AG08396 (cell line): ENCODE measurements at regions not wholly inside any gene's neighbourhood (a gene's known extent, or its start where the extent isn't known, plus 50 kb on each side); places are given as distances from the start of the nearest gene placed in this dataset.
A peak's percentile ranks its signal among the peaks of the same experiment; 100 is the strongest.

ENCODE experiments used
- DNase-seq: peaks from one replicate; pipeline ENCODE4 v3.0.0; 2012; ENCODE audit warnings: low spot score, mixed read lengths

DNA sequence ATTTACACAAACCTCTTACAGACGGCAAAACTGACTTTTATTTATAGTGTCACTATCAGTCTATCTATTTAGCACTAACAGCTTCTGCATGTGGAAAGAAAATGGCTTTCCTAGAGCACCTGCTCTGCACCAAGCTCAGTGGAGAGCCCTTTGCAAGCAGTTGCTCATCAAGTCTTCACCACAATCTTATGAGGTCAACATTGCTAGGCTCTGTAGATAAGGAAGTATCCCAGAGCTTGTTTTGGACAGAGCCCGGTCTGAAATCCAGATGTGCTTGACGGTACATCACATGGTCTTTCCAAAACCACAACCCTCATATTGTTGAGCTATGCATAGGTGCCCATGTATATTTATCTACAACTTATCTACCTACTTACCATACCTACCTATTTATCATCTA, 572.7 kb upstream of the CDH5 start:
- no peak for DNase-seq

DNA sequence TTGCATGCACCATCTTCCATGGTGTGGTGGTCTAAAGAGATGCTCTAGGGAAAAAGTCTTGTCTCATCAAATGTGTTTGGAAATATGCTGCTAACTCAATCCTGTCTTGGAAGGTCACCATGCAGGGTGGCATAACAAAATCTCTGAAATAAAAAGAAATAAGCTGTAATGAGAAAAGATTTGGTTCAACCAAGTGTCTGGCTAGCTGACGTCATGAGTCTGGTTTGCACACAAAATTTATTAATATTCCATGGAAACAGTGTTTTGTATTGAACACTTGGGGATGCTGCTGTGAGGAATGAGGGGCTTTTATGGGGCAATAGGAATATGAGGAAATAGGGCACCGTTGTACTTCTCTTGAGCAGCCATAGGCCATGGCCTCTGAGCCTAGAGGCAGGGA, 575.7 kb upstream of the CDH5 start:
- DNase-seq: no peak

DNA sequence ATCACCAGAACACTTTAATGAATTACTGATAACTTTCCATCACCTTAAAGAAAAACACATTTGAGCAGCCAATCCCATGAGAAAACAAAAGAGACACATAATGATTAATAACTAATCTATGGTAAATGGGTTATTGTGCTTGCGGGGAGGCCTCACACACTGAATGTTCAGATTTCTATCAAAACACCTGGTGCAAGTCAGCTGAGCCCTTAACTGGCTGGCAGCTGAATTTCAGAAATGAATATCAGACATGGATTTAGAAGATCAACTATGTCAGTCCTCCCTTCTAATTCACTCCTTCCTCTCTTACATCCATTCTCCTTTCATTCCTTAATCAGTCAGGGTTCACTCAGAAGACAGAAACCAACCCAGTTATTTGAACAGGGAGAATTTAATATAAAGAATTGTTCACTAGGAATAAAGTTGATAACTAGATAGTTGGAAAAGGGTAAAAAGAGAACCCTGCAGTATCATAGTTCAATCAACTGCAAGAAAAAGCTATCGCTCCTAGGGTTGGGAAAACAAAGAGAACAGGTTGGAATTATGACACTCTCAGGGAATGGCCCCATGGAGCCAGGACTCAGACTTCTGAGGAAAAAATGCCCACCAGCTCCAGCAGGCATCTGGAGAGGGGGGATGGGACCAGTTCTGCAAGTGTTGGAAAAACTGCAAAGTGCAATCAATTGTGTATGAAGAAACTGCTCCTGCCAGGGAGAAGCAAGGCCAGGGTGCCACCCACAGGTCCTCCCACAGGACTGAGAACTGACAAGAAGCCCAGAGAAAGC, 577.1 kb upstream of the CDH5 start:
- DNase-seq: no peak

DNA sequence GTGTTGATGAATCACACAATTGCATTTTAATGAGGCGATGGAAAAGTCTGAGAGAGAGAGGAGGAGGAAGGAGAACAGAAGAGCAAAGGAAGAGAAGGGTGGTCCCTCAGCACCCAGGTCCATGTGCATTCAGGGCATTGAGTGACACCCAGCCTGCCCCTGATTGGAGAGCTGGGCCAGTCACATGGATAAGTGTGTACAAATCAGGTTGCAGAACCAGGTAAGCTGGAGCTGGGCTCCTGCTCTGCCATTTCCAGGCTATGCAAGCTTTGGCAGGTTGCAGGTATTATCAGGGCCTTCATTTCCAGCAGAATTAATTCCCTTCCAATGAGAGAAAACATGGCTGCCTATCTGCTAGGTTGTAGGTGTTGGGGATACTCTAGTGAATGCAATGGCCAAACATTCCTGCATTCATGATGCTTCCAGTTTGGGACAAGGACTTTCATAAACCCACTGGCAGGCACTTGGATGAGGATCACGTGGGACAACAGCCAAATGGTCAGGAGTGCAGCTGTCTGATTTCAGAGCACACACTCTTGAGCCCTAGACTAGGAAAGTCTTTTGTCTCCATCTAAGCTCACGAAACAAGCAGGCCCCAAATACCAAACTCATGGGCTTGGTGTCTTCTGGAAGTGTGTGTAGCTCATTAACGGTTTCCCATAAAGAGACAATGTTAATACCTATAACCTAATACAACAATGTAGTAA, 577.9 kb upstream of the CDH5 start:
- no peak for DNase-seq

DNA sequence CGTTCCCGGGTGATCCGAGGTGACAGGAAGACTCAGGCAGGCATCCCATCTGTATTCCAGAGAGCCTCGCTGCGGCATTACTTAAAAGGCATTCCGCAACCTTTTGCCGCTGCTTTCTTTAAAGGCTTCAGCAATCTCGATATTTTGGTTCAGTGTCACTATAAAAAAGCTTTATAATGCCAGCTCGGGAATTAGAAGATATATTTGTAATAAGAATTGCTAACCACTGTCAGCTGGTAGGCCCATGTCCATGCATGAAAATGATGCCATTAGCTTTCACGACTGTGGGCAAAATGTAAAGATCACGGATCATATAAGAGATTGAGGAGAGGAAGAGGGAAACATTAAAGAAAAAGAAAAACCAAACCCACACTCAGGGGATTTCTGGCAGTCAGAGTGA, 578.6 kb upstream of the CDH5 start:
- DNase-seq: no peak

DNA sequence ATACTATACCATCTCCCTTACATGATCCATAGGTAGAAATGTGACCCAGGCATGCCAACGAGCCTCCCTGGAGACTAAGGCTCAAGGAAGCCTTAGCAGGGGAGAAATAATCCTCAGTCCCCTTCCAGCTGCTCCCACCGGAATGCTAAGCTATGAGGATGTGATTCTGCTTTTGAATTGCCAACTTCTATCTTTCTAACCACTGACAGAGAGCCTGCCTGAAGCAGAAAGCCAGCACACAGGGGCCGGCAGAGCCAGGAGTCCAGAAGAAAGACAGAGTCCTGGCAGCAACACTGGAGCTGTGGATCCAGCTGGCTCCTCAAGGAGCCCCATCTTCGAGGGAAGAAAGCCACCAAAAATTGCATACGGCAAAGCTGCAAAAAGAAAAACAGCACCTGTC, 579.6 kb upstream of the CDH5 start:
- DNase-seq: no peak

DNA sequence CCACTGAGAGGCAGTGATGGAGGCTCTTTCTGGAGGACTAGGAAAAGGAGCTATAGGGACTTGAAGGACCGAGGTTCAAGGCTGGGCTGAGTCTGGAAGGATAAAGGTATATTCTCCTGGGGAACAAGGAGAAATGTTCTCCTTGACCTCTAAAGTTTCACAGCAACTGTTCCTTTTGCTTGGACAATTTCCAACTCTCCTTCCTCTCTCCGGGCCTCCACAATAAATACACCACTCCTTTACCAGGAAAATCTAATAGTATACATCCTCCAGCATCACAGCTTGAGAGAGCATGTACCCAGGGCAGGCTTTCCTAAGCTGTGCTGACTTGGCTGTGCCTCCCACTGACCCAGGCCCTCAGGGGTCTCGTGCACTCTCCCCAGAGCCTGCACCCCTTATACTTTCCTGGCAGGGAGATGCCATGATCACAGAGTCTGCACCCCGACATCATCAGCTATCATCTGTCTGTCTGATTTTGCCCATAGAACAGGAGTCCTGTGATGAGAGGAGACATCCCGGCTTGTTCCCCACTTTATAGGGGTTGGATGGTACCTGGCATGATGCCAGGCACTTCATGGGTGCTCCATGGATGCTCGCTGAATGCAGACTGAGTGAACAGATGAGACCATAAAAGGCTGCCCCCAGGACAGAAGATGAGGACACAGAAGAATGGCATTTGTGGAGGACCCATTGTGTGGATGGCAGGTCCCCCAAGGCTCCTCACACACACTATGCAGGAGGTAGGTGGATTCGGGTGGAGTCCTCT, 582.6 kb upstream of the CDH5 start:
- no peak for DNase-seq

DNA sequence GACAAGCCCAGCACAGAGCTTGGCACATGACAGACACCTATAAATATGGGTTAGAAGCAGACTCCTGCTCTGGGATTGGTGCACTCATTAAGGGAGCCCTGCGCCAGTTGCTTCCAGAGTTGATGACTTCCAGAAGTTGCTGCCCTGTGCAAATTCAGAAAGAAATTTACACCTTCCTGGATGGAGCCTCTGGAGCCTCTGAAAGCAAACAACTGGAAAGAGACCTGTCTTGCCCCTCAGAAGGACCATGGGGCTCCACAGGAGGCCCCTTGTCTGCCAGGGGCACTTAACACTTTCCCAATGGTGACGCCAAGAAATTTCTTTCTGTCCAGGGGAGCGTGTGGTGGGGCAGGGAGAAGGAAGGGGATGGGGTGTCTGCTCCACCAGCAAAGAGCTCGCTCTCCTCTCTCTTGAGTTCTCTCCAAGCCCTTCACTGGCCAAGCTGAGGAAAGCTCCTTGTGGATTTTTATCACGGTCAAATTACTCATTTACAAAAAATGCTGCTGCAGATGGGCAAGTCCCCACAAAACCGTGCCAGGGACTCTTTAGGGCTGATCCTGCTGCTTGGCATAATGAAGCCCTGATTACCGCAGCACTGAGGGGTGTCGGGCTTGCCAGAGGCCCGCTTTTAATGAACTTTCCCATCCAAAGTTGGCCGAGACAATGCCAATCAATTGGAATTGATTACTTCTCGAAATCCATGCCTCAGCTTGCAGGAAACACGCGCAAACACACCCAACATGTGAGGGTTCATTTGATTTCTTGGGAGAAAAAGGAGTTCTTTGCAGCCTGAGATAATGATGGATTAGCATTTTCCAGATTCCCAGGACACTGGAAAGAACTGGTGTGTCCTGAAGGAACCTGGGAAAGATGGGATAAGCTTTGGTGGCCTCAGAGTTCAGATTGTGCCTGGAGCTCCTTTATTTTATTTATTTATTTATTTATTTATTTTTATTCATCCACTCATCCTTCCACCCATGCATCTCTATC, 583.6 kb upstream of the CDH5 start:
- DNase-seq: peak; percentile 59

DNA sequence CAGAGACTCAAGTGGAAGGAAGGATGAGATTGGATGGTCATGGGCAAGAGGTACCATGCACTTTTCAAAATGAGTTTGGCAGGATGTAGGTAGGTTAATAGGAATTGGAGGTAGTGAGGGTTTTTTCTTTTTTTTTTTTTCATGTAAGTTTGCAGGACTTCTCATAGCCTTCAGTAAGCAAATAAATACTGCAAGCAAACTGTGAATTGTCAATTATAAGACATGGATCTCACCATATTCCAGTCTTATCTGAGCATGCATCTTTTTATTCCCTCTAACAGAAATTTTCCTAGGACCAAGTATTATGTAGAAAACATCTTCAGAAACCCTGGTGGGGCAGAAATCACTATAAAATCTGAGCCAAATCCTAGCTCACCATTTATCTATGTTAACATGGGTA, 584.6 kb upstream of the CDH5 start:
- DNase-seq: no peak

DNA sequence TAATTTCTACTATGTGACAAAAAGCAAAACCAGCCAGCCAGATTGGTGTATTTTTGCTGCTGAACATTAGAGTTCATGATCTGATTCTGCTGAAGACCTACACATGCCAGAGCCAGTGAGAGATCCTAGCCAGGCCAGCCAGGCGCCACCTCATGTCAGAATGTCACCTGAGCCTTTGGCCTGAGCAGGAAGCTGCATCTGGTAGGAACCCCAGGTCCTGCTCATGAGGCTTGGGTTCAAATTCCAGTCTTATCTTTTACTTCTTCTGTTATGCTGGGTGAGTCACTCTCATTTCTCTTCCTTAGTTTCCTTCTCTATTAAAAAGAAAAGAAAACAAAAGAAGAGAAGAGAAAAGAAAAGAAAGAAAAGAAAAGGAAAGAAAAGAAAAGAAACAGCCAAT, 585.1 kb upstream of the CDH5 start:
- no peak for DNase-seq

DNA sequence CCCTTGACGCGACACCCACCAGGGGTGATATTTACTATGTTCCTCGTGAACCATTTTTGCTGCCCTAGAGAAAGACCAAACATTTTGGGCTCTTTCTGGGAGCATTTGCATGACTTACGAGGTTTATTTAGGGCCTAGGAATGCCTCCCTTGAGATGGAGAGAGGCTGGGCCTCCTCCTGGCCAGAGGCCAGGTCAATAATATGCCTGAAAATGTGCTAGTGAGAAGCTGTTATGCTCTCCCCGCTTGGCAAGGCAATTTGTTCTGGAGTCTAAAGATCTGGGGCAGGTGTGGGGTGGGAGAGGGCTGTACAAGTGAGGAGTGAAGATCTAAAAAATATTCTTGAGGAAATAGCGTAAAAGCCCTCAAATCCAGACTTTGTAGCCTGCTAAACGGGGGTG, 587.3 kb upstream of the CDH5 start:
- no peak for DNase-seq

DNA sequence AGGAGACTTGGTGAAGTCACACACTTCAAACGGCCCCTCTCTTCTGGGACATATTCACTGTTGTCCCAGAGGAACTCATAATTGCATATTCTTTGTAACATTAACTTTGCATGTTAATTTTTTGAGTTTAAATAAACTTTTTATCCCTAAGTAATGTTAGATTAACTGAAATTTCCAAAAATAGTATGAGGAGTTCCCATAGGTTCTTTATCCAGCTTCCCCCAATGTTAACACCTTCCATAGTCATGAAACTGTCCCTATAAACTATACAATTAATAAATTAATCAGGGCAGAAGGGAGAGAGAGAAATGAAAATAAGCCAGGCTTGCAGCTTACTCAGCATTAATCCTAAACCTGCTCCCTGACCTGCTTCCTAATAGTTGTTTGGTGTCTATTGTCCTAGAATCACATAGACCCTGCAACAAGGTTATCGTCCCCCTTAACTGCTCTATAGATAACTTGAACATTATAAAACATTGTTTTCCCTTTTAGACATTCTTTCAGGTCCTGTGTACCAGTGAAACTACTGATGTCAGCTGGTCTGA, 589.8 kb upstream of the CDH5 start:
- no peak for DNase-seq

DNA sequence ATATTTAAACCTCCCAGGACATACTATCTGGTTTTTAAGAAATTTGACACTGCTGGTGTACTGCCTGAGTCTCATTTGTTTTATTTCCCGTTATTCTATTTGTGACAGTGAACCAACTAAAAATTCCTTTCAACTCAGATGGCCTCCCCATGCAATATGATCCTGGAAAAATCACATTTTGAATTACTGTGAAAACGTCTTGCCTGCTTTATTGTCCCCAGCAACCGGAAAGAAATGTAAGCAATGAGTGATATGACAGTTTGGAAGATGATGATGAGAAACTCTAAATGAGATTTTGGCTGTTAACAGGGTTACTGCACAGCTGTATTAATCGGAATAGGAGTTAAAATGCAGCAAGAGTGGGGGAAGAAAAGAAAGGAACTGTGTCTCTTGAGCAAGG, 590.7 kb upstream of the CDH5 start:
- no peak for DNase-seq

DNA sequence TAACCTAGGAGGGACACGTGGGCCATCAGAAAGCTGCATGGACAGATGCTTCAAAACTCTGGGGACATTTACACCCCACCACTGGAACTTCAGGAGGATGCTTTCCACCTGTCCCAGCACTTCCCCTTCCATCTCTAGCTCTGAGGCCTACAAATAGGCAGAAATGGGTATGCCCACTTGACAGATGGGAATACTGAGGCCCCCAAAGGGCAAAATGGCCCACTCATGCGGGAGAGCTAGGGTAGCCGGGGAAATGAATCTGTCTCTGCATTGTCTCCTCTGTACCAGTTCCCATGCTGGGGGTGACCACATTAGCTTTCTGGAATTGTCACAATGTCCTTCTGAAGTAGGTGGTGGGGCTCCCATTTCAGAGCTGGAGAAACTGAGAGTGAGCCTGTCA, 592.1 kb upstream of the CDH5 start:
- DNase-seq: no peak

DNA sequence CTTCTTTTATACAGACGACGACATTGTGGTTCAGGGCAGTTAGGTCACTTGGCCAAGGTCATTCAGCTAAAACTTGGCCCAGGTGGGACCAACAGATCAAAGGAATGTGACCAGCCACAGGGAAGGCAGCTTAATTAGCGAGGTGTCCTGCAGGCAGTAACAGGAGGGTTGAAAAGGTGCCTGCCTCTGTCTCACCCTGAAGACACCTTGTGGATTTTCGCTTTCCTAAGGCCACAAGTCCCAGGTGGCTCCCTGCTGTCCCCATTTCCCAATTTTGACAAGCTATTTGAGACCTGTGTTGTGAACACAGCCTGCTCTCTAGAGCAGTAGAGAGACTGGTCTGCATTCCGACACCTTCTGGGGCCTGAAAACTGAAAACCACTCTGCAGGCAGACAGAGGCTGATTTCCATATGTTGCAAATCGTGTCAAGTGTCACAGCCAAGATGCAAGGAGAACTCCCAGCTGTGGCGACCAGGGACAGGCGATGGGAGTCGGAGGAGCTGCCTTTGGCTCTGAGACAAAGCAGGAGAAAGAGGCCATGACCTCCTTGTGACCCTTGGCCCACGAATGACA, 593.1 kb upstream of the CDH5 start:
- DNase-seq: no peak

DNA sequence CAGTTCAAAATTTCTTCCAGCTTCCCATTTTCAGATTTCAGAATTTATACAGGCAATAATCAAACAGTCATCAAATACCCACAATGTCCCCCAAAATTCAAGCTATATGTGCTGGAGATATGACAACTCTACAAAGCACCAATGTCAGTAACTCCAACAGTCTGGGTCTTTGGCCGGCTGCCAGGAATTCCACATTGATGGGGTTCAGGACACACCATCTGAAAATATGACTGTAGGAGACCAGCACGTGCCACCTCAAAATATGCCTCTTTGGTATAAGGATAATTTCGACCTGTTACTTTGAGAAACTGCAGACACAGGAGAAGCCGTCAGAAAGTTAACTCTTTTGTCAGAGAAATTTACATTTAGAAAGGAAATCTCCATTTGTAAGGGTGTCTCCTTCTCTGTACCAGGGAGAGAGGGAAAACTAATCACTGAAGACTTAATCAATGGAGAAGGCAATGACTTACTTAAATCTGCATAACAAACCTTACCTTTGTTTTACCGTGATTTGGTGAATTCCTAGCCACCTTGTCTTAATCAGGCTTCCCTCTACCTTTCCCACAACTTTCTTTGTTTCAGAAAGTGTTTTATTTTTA, 594.3 kb upstream of the CDH5 start:
- DNase-seq: no peak

DNA sequence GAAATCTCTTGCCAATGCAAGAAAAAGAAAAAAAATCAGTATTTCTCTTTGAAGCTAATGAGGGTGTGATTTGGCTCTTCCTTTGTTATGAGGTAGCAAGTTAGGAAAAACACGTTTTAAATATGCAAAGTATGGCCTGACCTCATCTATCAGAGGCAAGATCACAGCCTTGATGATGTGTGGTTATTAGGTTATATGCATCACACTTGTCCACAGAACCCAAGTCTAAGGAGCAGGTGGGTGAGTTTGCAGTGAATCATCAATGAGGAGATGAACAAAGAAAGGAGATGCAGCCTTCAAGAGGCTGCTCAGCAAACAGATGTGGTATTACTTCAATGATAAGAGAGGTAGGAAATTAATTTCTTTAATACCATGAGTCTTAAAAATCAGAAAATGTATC, 594.8 kb upstream of the CDH5 start:
- no peak for DNase-seq

DNA sequence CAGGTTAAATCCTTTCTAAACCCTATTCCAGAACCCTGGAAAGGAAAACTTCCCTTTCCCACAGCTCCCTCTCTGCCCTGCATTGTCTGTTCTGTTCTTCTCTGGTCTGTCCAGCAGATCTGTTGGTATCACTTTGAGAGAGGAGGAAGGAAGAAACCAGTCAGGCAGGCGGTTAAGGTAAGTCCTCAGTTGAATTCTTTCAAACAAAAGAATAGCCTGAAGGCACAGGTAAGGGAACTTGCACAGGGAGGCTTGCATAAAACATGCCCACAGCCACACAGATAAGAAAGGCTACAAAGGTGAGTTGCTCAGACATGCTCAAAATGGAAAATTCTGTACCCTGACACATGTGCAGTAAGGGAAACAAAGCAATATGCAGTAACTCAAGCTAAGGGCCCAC, 595.7 kb upstream of the CDH5 start:
- no peak for DNase-seq

DNA sequence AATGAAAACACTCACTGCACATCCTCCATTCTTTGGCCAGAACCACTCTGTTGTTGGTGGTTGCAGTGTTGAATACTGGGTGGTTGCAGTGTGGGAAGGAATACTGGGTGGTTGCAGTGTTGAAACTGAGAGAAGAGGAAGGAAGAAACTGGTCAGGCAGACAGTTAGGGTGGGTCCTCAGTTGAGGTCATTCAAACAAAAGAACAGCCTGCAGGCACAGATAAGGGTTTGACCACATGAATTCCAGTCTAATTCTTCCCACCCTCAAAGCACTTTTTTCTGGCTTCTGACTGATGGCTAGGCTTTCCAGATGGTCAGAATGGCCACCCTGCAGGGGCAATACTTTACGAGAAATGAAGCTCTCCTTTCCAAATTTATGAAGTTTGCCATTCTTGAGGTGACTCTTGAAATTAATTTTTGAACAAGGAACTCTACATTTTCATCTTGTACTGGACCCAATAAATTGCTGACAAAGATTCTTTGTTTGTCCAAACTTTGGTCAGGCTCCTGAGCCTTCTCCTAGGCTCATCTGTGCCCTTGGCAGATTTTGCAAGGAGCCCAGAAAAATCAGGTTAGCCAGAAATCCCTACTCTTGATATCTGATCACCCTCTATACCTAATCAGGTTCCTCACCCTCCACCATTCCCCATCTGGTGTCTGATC, 596.6 kb upstream of the CDH5 start:
- no peak for DNase-seq

DNA sequence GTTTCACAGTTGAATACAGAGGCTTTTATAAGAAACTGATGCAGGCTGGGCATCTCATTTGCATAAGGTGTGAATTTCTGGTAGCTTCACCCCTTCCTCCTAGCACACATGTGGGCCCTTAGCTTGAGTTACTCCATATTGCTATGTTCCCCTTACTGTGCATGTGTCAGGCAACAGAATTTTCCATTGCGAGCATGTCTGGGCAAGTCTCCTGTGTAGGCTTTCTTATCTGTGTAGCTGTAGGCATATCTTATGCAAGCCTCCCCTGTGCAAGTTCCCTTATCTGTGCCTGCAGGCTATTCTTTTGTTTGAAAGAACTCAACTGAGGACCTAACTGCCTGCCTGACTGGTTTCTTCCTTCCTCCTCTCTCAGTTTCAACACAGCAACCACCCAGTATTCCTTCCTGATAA, 597.4 kb upstream of the CDH5 start:
- DNase-seq: no peak
